Right ventricle myocardium inferior (tissue), 1 donor: ENCODE measurements at regions not wholly inside any gene's neighbourhood (a gene's known extent, or its start where the extent isn't known, plus 50 kb on each side); places are given as distances from the start of the nearest gene placed in this dataset.
A peak's percentile ranks its signal among the peaks of the same experiment; 100 is the strongest.
"Not testable (repeated sequence)": the region's sequence is repeated elsewhere in the genome, so short reads cannot be mapped to it uniquely, and the experiment has no call there.

Experiments
- ATAC-seq: fragments of 200-7000 bp; cut with Tn5 transposase; one replicate; pipeline ENCODE4 v1.9.1; 2020; ENCODE audit warnings: mild to moderate bottlenecking, moderate library complexity
- DNase-seq: peaks from one replicate; pipeline ENCODE4 v3.0.0; 2021; ENCODE audit errors: missing footprints
- intact Hi-C: fragments of 100-400 bp; cut with DNase I; formaldehyde crosslinking; loops from one replicate; pipeline ENCODE4 v1.11.0; 2022
- donor health status: DM: no; HTN: yes; CAD: no; lungs with severe emphysema.

- DNase-seq (no peak), ATAC-seq (no peak)
- intact Hi-C loops, result no loop called here
Measured at GRCh38 chr3:106093616-106094015, 224.8 kb upstream of the CBLB start.

- DNase-seq (no peak), ATAC-seq (no peak)
- intact Hi-C loops, result no loop called here
Measured at GRCh38 chr3:106097817-106098435, 229.1 kb upstream of the CBLB start.

- intact Hi-C loops, result no loop called here
- DNase-seq, result no peak
- no peak for ATAC-seq
Measured at GRCh38 chr3:106103383-106103782, 234.6 kb upstream of the CBLB start.

- DNase-seq, result no peak
- intact Hi-C loops, result no loop called here
Measured at GRCh38 chr3:106104078-106104477, 235.3 kb upstream of the CBLB start.

GRCh38 chr3:106108925-106109324 lies 240.1 kb upstream of the CBLB start:
- intact Hi-C loops, result no loop called here
- ATAC-seq, result no peak
- DNase-seq, result no peak

More at GRCh38 chr3:106104078-106104477, 235.3 kb upstream of the CBLB start:
- no peak for ATAC-seq

GRCh38 chr3:106112561-106112960 lies 243.7 kb upstream of the CBLB start:
- intact Hi-C loops, ATAC-seq: not testable (repeated sequence)
- DNase-seq, result peak; percentile 42

- intact Hi-C loops, result no loop called here
- DNase-seq, result no peak
- ATAC-seq, result no peak
Measured at GRCh38 chr3:106113747-106114146, 244.9 kb upstream of the CBLB start.

GRCh38 chr3:106114220-106114619 lies 245.4 kb upstream of the CBLB start:
- intact Hi-C loops, result no loop called here
- ATAC-seq (no peak), DNase-seq (no peak)

- DNase-seq, result no peak
- intact Hi-C loops, result no loop called here
- ATAC-seq, result no peak
Measured at GRCh38 chr3:106114848-106115247, 246.0 kb upstream of the CBLB start.

- ATAC-seq, result no peak
- no peak for DNase-seq
- intact Hi-C loops, result no loop called here
Measured at GRCh38 chr3:106115557-106115956, 246.7 kb upstream of the CBLB start.

- DNase-seq, result peak; percentile 54
- intact Hi-C loops, result no loop called here
- no peak for ATAC-seq
Measured at GRCh38 chr3:106116733-106117489, 248.1 kb upstream of the CBLB start.

- intact Hi-C loops, result no loop called here
- ATAC-seq, result no peak
- DNase-seq, result no peak
Measured at GRCh38 chr3:106117490-106117858, 248.7 kb upstream of the CBLB start.

GRCh38 chr3:106119614-106120082 lies 250.8 kb upstream of the CBLB start:
- intact Hi-C loops, result loop anchor here (5.0 kb wide), 1 partner anchor 437 kb away; no protein-coding TSS in a partner anchor
- no peak for ATAC-seq
- no peak for DNase-seq

GRCh38 chr3:106120356-106120755 lies 251.5 kb upstream of the CBLB start:
- ATAC-seq, result no peak
- intact Hi-C loops, result loop anchor here (5.0 kb wide), 1 partner anchor 438 kb away; no protein-coding TSS in a partner anchor
- DNase-seq, result no peak

- DNase-seq (no peak), ATAC-seq (no peak)
- intact Hi-C loops, result loop anchor here (5.0 kb wide), 1 partner anchor 439 kb away; no protein-coding TSS in a partner anchor
Measured at GRCh38 chr3:106121491-106122289, 252.9 kb upstream of the CBLB start.

- intact Hi-C loops, result loop anchor here (5.0 kb wide), 1 partner anchor 443 kb away; no protein-coding TSS in a partner anchor
- DNase-seq (no peak), ATAC-seq (no peak)
Measured at GRCh38 chr3:106124818-106125217, 256.0 kb upstream of the CBLB start.

GRCh38 chr3:106125321-106125720 lies 256.5 kb upstream of the CBLB start:
- intact Hi-C loops, result no loop called here
- no peak for ATAC-seq
- DNase-seq, result no peak

GRCh38 chr3:106126067-106126845 lies 257.4 kb upstream of the CBLB start:
- intact Hi-C loops, result no loop called here
- ATAC-seq, result no peak
- DNase-seq, result no peak

GRCh38 chr3:106126846-106127235 lies 258.0 kb upstream of the CBLB start:
- intact Hi-C loops, result no loop called here
- DNase-seq (no peak), ATAC-seq (no peak)
